H1 (cell line): ENCODE measurements at regions not wholly inside any gene's neighbourhood (a gene's known extent, or its start where the extent isn't known, plus 50 kb on each side); places are given as distances from the start of the nearest gene placed in this dataset.

ENCODE experiments used
- EP300 ChIP-seq, 2 experiments: IDR thresholded peaks; 1 replicate in 1 of 2; 2 replicates in 1 of 2; pipeline ENCODE4 v1.6.1; 2011 to 2012; ENCODE audit warnings: low read depth in 2 of 2, low read length in 2 of 2, mild to moderate bottlenecking in 2 of 2, borderline replicate concordance in 1 of 2, inconsistent platforms in 1 of 2, moderate library complexity in 1 of 2
- RFX5 ChIP-seq: IDR thresholded peaks from 2 replicates; pipeline ENCODE4 v1.6.1; 2011; ENCODE audit warnings: low read depth, low read length, improper control_type of control experiment, borderline replicate concordance
- SIX5 ChIP-seq: IDR thresholded peaks from 2 replicates; pipeline ENCODE4 v1.6.1; 2011; ENCODE audit warnings: mild to moderate bottlenecking, low read depth, low read length

DNA sequence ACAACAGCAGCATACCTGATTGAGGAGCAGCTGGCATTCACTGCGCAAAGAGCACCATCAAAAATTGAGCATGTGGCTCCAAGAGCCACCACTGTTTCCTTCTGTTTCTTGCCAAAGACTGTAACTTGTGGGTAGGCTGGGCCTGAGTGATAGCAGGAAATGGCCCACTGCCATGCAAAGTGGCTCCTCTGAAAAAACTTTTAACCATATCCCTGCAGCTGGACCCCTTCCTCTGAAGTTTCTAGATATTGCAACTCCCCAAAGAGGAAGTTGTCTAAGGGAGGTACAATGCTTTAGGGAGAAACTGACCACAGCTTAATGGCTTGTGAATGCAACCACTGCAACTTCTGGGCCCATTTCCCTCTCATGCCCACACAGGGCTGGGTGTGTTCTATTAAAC is 355.4 kb upstream of the PDE4D start (continued):
- no peak for TF ChIP-seq EP300 (IDR thresholded peaks at IDR 0.05; ENCODE audit: borderline replicate concordance in 1 of 2, low read depth in 2 of 2, low read length in 2 of 2)
- TF ChIP-seq RFX5, result no peak
- TF ChIP-seq SIX5, result no peak
- TF ChIP-seq, all 59 proteins: peak for 0
